Neural cell (in vitro differentiated cells): ENCODE measurements at regions not wholly inside any gene's neighbourhood (a gene's known extent, or its start where the extent isn't known, plus 50 kb on each side); places are given as distances from the start of the nearest gene placed in this dataset.
"Not testable (repeated sequence)": the region's sequence is repeated elsewhere in the genome, so short reads cannot be mapped to it uniquely, and the experiment has no call there.

Source experiments
- H2AFZ ChIP-seq: fragments of 200-600, 300-800 bp; sonication (generic), shearing (Covaris generic); 2 replicates; pipeline ENCODE4 v1.6.0; 2014; ENCODE audit warnings: low read depth, mild to moderate bottlenecking, antibody characterized with exemption, low read length, moderate library complexity
- H3F3A ChIP-seq: fragments of 200-600 bp; shearing (Covaris generic); 2 replicates; pipeline ENCODE4 v1.6.1; 2016; ENCODE audit warnings: mild to moderate bottlenecking, moderate library complexity, mixed read lengths, antibody characterized with exemption, low read length; ENCODE audit not compliant: insufficient read depth, poor library complexity, severe bottlenecking
- H3K27ac ChIP-seq: fragments of 200-600, 300-800 bp; sonication (generic), shearing (Covaris generic); 2 replicates; pipeline ENCODE4 v1.5.1; 2014; ENCODE audit warnings: mild to moderate bottlenecking, low read length, moderate library complexity
- H3K27me3 ChIP-seq: fragments of 300-800, 200-600 bp; sonication (generic), shearing (Covaris generic); 2 replicates; pipeline ENCODE4 v1.6.0; 2014; ENCODE audit warnings: mild to moderate bottlenecking, low read depth, low read length, moderate library complexity; ENCODE audit not compliant: insufficient read depth
- H3K36me3 ChIP-seq: fragments of 300-800, 200-600 bp; sonication (generic), shearing (Covaris generic); 2 replicates; pipeline ENCODE4 v1.5.1; 2014; ENCODE audit warnings: mild to moderate bottlenecking, antibody characterized with exemption, low read length, moderate library complexity; ENCODE audit not compliant: insufficient read depth
- H3K4me2 ChIP-seq: fragments of 300-800, 200-600 bp; sonication (generic), shearing (Covaris generic); 2 replicates; pipeline ENCODE4 v1.6.0; 2014; ENCODE audit warnings: mild to moderate bottlenecking, low read length
- H3K4me3 ChIP-seq: fragments of 300-800, 200-600 bp; sonication (generic), shearing (Covaris generic); 2 replicates; pipeline ENCODE4 v1.5.1; 2014; ENCODE audit warnings: mild to moderate bottlenecking, low read length, moderate library complexity
- H3K79me2 ChIP-seq: fragments of 200-600 bp; shearing (Covaris generic); replicated peaks from 2 replicates; pipeline ENCODE4 v1.6.0; 2014; ENCODE audit warnings: mild to moderate bottlenecking, low read length, moderate library complexity; ENCODE audit not compliant: insufficient read depth
- H3K9ac ChIP-seq: fragments of 300-800, 200-600 bp; sonication (generic), shearing (Covaris generic); 2 replicates; pipeline ENCODE4 v1.6.1; 2016; ENCODE audit warnings: mild to moderate bottlenecking, low read length, mixed read lengths
- H3K9me2 ChIP-seq: fragments of 200-600 bp; shearing (Covaris generic); 2 replicates; pipeline ENCODE4 v1.6.1; 2016; ENCODE audit warnings: mild to moderate bottlenecking, low read length, mixed read lengths; ENCODE audit not compliant: insufficient read depth
- H3K9me3 ChIP-seq: fragments of 200-600, 300-800 bp; sonication (generic), shearing (Covaris generic); 2 replicates; pipeline ENCODE4 v1.6.1; 2016; ENCODE audit warnings: mild to moderate bottlenecking, mixed run types, low read length, moderate library complexity, mixed read lengths
- H4K20me1 ChIP-seq: fragments of 200-600 bp; shearing (Covaris generic); 2 replicates; pipeline ENCODE4 v1.6.1; 2016; ENCODE audit warnings: mild to moderate bottlenecking, mixed run types; ENCODE audit not compliant: insufficient read depth
- CTCF ChIP-seq: fragments of 450-650 bp; IDR thresholded peaks from 2 replicates; pipeline ENCODE4 v1.5.1; 2014; ENCODE audit warnings: antibody characterized with exemption, mild to moderate bottlenecking, moderate library complexity; ENCODE audit not compliant: poor library complexity, severe bottlenecking
- EP300 ChIP-seq: fragments of 450-650 bp; conservative IDR thresholded peaks from 2 replicates; pipeline ENCODE4 v1.6.1; 2014; ENCODE audit warnings: antibody characterized with exemption, mild to moderate bottlenecking, moderate library complexity; ENCODE audit not compliant: poor library complexity, severe bottlenecking
- EZH2 ChIP-seq: fragments of 200-600, 300-800 bp; shearing (Covaris generic), sonication (generic); IDR thresholded peaks from 2 replicates; pipeline ENCODE4 v1.6.1; 2014; ENCODE audit warnings: antibody characterized with exemption, low read length, borderline replicate concordance, mild to moderate bottlenecking; ENCODE audit not compliant: insufficient read depth, poor library complexity, severe bottlenecking
- MXI1 ChIP-seq: fragments of 450-650 bp; conservative IDR thresholded peaks from 2 replicates; pipeline ENCODE4 v1.6.1; 2014; ENCODE audit warnings: antibody characterized with exemption, mild to moderate bottlenecking; ENCODE audit not compliant: poor library complexity, severe bottlenecking
- POLR2AphosphoS5 ChIP-seq: IDR thresholded peaks from 2 replicates; pipeline ENCODE4 v1.6.1; 2012
- RAD21 ChIP-seq: fragments of 450-650 bp; conservative IDR thresholded peaks from 2 replicates; pipeline ENCODE4 v1.6.1; 2014; ENCODE audit warnings: antibody characterized with exemption, mild to moderate bottlenecking, moderate library complexity
- REST ChIP-seq: IDR thresholded peaks from 2 replicates; pipeline ENCODE4 v1.6.1; 2012; ENCODE audit warnings: borderline replicate concordance
- SMC3 ChIP-seq: fragments of 450-650 bp; conservative IDR thresholded peaks from 2 replicates; pipeline ENCODE4 v1.6.1; 2014; ENCODE audit warnings: antibody characterized with exemption, mild to moderate bottlenecking, moderate library complexity; ENCODE audit not compliant: poor library complexity
- TAF1 ChIP-seq: IDR thresholded peaks from 2 replicates; pipeline ENCODE4 v1.6.1; 2012; ENCODE audit warnings: low read depth

- TF ChIP-seq CTCF (no peak), MXI1 (no peak), REST (no peak), EZH2 (no peak), RAD21 (no peak), TAF1 (no peak), EP300 (no peak), SMC3 (no peak), POLR2AphosphoS5 (no peak)
- Histone ChIP-seq H3K79me2 (no peaks in the 10 kb centered on the region), H2AFZ (no peak overlapping the region)
These were observed 1232.6 kb upstream of the NRXN1 start for GRCh38 chr2:52264488-52264887.

GRCh38 chr2:52260904-52261303 is 1229.0 kb upstream of the NRXN1 start:
- H3K4me3 ChIP-seq: no peak overlapping the region
- TF ChIP-seq EP300 (no peak), RAD21 (no peak), POLR2AphosphoS5 (no peak), MXI1 (no peak), CTCF (no peak), REST (no peak), EZH2 (no peak), SMC3 (no peak), TAF1 (no peak)
- H3K79me2 ChIP-seq: no peaks in the 10 kb centered on the region
- H3K9me3 ChIP-seq: no peaks in the 10 kb centered on the region
- H4K20me1 ChIP-seq: no peaks in the 10 kb centered on the region
- H3K27me3 ChIP-seq: no peaks in the 10 kb centered on the region
- no peak overlapping the region for H3K4me2 ChIP-seq
- no peaks in the 10 kb centered on the region for H3K36me3 ChIP-seq
- no peak overlapping the region for H3K27ac ChIP-seq
- H3K9ac ChIP-seq: no peak overlapping the region
- no peak overlapping the region for H2AFZ ChIP-seq
- no peaks in the 10 kb centered on the region for H3F3A ChIP-seq
- H3K9me2 ChIP-seq: no peaks in the 10 kb centered on the region

More at GRCh38 chr2:52264488-52264887, 1232.6 kb upstream of the NRXN1 start:
- no peaks in the 10 kb centered on the region for H3K36me3 ChIP-seq
- no peaks in the 10 kb centered on the region for H3K27me3 ChIP-seq
- no peaks in the 10 kb centered on the region for H4K20me1 ChIP-seq
- H3K9me2 ChIP-seq: no peaks in the 10 kb centered on the region
- no peak overlapping the region for H3K9ac ChIP-seq
- H3K27ac ChIP-seq: no peak overlapping the region
- no peaks in the 10 kb centered on the region for H3K9me3 ChIP-seq
- no peak overlapping the region for H3K4me2 ChIP-seq
- H3K4me3 ChIP-seq: no peak overlapping the region
- no peaks in the 10 kb centered on the region for H3F3A ChIP-seq

GRCh38 chr2:52258967-52259366 is 1227.0 kb upstream of the NRXN1 start:
- H3K9me3 ChIP-seq, H3K27ac ChIP-seq, H3K9ac ChIP-seq, H4K20me1 ChIP-seq, H3K27me3 ChIP-seq, H3K79me2 ChIP-seq, H3K4me3 ChIP-seq, H3K4me2 ChIP-seq, H3F3A ChIP-seq, H2AFZ ChIP-seq, H3K36me3 ChIP-seq, H3K9me2 ChIP-seq: not testable (repeated sequence)
